HepG2 (cell line): ENCODE measurements at regions not wholly inside any gene's neighbourhood (a gene's known extent, or its start where the extent isn't known, plus 50 kb on each side); places are given as distances from the start of the nearest gene placed in this dataset.

Source experiments
- ATAC-seq: fragments of 200-7000 bp; cut with Tn5 transposase; 3 replicates; pipeline ENCODE4 v1.9.1; 2020; ENCODE audit warnings: mild to moderate bottlenecking, moderate library complexity
- BruUV-seq: library from RNA; stranded (reverse); fragments of 400-500 nt; replicated peaks from 2 replicates; lab custom pipeline; 2021; lab: Mats Ljungman, UMichigan
- CTCF ChIA-PET: fragments of 300-600 bp; formaldehyde crosslinking; extraction: SDS; loops from one replicate; lab custom pipeline; 2021; ENCODE audit warnings: low total read pairs, inconsistent platforms, low intra/inter-chr PET ratio; lab: Yijun Ruan, JAX
- POLR2A ChIA-PET: fragments of 350-600 bp; sonication (Branson Sonifier 250); formaldehyde crosslinking; loops from one replicate; lab custom pipeline; 2020; ENCODE audit warnings: antibody characterized with exemption, inconsistent platforms; lab: Yijun Ruan, JAX
- DNase-seq: peaks from one replicate; pipeline ENCODE4 v3.0.0-alpha.2; 2015; ENCODE audit warnings: low spot score
- FAIRE-seq: peaks from 3 replicates; lab custom pipeline; 2011; peaks lifted over from hg19 to GRCh38; lab: Jason Lieb, UNC
- H2AFZ ChIP-seq: one replicate; pipeline ENCODE4 v1.6.1; 2011; ENCODE audit warnings: low read length, inconsistent platforms
- H3K27ac ChIP-seq: fragments of 300-600 bp; 3 replicates; pipeline ENCODE4 v1.8.0; 2011; ENCODE audit warnings: mixed run types, mild to moderate bottlenecking, mixed read lengths, low read length, inconsistent platforms; ENCODE audit not compliant: insufficient read depth; ENCODE audit errors: extremely low read length
- H3K27me3 ChIP-seq, 2 experiments: fragments of 200-600 bp in 1 of 2; 2 replicates in 1 of 2; 3 replicates in 1 of 2; pipeline versions ENCODE4 v1.6.0 to v1.8.0; 2011; ENCODE audit warnings: low read length in 2 of 2, mild to moderate bottlenecking in 2 of 2, moderate library complexity in 2 of 2, inconsistent platforms in 1 of 2; ENCODE audit not compliant: insufficient read depth in 2 of 2, control insufficient read depth in 1 of 2
- H3K36me3 ChIP-seq, 2 experiments: fragments of 200-600 bp in 1 of 2; replicated peaks in 1 of 2; 2 replicates in 1 of 2; 3 replicates in 1 of 2; pipeline versions ENCODE4 v1.5.1 to v1.8.0; 2011; ENCODE audit warnings: low read length in 2 of 2, inconsistent platforms in 1 of 2; ENCODE audit not compliant: insufficient read depth in 2 of 2, control insufficient read depth in 1 of 2
- H3K4me1 ChIP-seq: 2 replicates; pipeline ENCODE4 v1.5.1; 2012; ENCODE audit warnings: low read length, inconsistent platforms; ENCODE audit not compliant: insufficient read depth
- H3K4me2 ChIP-seq: 2 replicates; pipeline ENCODE4 v1.6.0; 2011; ENCODE audit warnings: low read depth, low read length, inconsistent platforms
- H3K4me3 ChIP-seq, 3 experiments: fragments of 200-600 bp in 1 of 3; sonication (generic), shearing (Covaris generic) in 1 of 3; replicated peaks in 1 of 3; 2 replicates each; pipeline ENCODE4 v1.5.1; 2011 to 2016; ENCODE audit warnings: low read length in 3 of 3, inconsistent platforms in 2 of 3, low read depth in 2 of 3, mild to moderate bottlenecking in 2 of 3, control low read depth in 1 of 3, mixed read lengths in 1 of 3; ENCODE audit not compliant: insufficient read depth in 1 of 3
- H3K79me2 ChIP-seq: one replicate; pipeline ENCODE4 v1.6.1; 2011; ENCODE audit warnings: low read length, inconsistent platforms; ENCODE audit not compliant: insufficient read depth
- H3K9ac ChIP-seq: 2 replicates; pipeline ENCODE4 v1.6.0; 2011; ENCODE audit warnings: mild to moderate bottlenecking, low read depth, low read length, inconsistent platforms; ENCODE audit not compliant: insufficient read depth
- H3K9me3 ChIP-seq: 2 replicates; pipeline ENCODE4 v1.5.1; 2012; ENCODE audit warnings: mild to moderate bottlenecking, low read length
- H4K20me1 ChIP-seq: 2 replicates; pipeline ENCODE4 v1.6.0; 2011; ENCODE audit warnings: inconsistent platforms, mild to moderate bottlenecking, low read length, moderate library complexity; ENCODE audit not compliant: insufficient read depth
- AGO2 ChIP-seq: fragments of 200-400 bp; formaldehyde crosslinking; optimal IDR thresholded peaks from 2 replicates; pipeline ENCODE3; 2017; ENCODE audit warnings: mild to moderate bottlenecking, low read depth, low read length, moderate library complexity
- ARID4A ChIP-seq: sonication (generic); formaldehyde crosslinking; IDR thresholded peaks from 2 replicates; pipeline ENCODE4 v1.5.0; 2020; ENCODE audit warnings: mild to moderate bottlenecking, missing genetic modification reagents, borderline replicate concordance
- ELK4 ChIP-seq: sonication (generic); formaldehyde crosslinking; IDR thresholded peaks from 2 replicates; pipeline ENCODE4 v1.9.0; 2021; ENCODE audit warnings: missing genetic modification reagents, borderline replicate concordance
- FOXA1 ChIP-seq, 2 experiments: fragments of 450-650 bp in 1 of 2; sonication (generic) in 1 of 2; formaldehyde crosslinking in 1 of 2; IDR thresholded peaks; 2 replicates each; pipeline versions ENCODE4 v1.4.0 to v1.6.1; 2016 to 2020; ENCODE audit warnings: missing genetic modification reagents in 1 of 2
- KLF16 ChIP-seq, 2 experiments: sonication (generic) in 1 of 2; formaldehyde crosslinking in 1 of 2; IDR thresholded peaks; 2 replicates each; pipeline versions ENCODE4 v1.6.1 to v1.8.0; 2016 to 2023; ENCODE audit warnings: missing genetic modification reagents in 2 of 2, missing compliant biosample characterization in 1 of 2
- NCOA2 ChIP-seq: sonication (generic); formaldehyde crosslinking; IDR thresholded peaks from 2 replicates; pipeline ENCODE4 v1.8.0; 2022; ENCODE audit warnings: inconsistent platforms
- RBAK ChIP-seq: sonication (generic); formaldehyde crosslinking; IDR thresholded peaks from 2 replicates; pipeline ENCODE4 v1.5.1; 2020; ENCODE audit warnings: mild to moderate bottlenecking, missing genetic modification reagents
- SNAPC2 ChIP-seq: sonication (generic); formaldehyde crosslinking; IDR thresholded peaks from 2 replicates; pipeline ENCODE4 v1.8.1; 2022; ENCODE audit warnings: mild to moderate bottlenecking, missing genetic modification reagents
- ZNF44 ChIP-seq: sonication (generic); formaldehyde crosslinking; IDR thresholded peaks from 2 replicates; pipeline ENCODE4 v1.5.1; 2020; ENCODE audit warnings: mild to moderate bottlenecking, missing genetic modification reagents
- ZNF614 ChIP-seq: IDR thresholded peaks from 2 replicates; pipeline ENCODE4 v1.6.1; 2018; ENCODE audit warnings: missing biosample characterization, missing genetic modification reagents, inconsistent platforms, borderline replicate concordance
- ZSCAN30 ChIP-seq: sonication (generic); formaldehyde crosslinking; IDR thresholded peaks from 2 replicates; pipeline ENCODE4 v1.5.0; 2020; ENCODE audit warnings: mild to moderate bottlenecking, missing genetic modification reagents
- WGBS: methylation state at CpG from one replicate; pipeline ENCODE4 v1.1.6; 2017; ENCODE audit warnings: low lambda C conversion rate; 5-methylcytosine and 5-hydroxymethylcytosine counted together
- in situ Hi-C: cut with HindIII; loops from 2 replicates; pipeline ENCODE4 v1.10.0; 2017; ENCODE audit warnings: low pct_unique_long_range_greater_than_20kb; ENCODE audit not compliant: extremely low pct_ligation_motif_present
- intact Hi-C: fragments of 100-400 bp; cut with micrococcal nuclease; formaldehyde crosslinking; loops from one replicate; pipeline ENCODE4 v1.10.0; 2022; ENCODE audit not compliant: unreplicated experiment
- TF ChIP-seq, protein P1 (sequence below): sonication (generic); formaldehyde crosslinking; IDR thresholded peaks from 2 replicates; pipeline ENCODE4 v1.4.0; 2020; ENCODE audit warnings: mild to moderate bottlenecking, missing genetic modification reagents

DNA sequence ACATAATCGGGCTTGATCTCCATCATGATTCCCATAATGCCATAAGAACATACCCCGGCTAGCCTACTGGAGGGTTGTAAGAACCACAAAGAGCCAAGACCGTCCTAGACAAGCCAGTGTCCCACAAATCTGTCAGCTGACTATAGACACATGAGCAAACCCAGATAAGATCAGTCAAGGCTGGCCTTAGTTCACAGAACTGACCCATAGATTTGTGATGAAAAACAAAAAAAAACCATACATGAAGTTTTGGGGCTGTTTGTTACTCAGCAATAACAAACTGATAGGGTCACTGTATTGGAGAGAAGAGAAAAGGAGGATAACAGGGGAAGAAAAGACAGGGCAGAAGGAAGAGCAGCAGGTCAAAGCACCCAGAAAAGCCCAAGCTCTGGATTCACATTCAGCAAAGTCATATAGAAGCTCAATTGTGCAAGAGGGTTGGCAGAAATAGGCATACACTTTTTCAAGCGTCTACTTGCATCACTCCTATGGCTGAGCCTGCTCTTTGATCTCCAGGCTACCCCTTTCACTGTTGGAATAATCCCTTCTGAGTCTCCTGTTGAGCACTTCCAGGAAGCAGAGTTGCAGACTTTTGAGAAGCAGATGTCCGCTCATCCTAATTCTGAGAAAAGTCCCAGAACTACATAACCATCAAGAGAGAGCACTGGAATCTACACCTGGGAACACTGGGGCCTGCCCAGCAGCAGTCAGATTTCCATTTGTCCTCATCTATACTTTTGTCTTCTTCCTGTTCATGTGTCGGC, 122.0 kb upstream of the HABP2 start:
- FAIRE-seq = no peak
- 41% methylated on average over 6 of the region's 6 CpGs for WGBS

DNA sequence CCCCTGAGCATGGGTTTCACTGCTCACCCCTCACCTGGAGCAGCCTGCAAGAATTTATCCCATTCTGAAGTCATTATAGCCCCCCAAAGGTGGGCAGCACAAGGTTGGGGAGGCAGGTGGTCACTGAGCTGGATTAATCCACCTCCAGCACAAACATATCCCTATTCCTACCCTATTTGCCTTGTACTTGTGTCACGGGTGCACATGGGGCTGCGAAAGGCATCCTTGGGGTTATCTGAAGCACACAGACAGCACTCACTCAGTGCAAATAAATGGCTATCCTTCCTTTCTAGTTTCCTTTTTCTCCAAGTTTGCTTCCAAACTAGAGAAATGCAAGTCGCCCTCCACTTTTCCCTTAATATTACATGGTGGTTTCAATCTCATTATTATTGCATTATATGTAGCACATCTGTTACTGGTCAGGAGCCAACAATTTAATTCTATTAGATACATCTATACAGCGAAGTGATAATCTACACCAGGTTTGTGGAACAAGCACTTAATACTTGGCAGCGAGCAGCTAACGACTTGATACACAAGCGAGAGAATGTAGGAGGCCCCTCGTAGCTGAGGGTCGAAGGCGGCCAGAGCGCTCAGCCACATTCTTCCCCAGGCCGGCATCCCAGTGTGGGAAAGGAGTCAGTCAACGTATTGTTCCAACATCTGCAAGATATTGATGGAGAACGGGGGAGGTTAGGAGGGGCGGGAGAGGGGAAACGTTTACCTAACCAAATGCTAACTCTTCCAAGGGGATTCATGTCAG, 121.3 kb upstream of the HABP2 start:
- Histone ChIP-seq H3K4me2 (no peak overlapping the region), H3K9ac (no peak overlapping the region), H4K20me1 (no peaks in the 10 kb centered on the region), H3K9me3 (no peaks in the 10 kb centered on the region), H3K27ac (no peak overlapping the region), H3K27me3 (no peaks in the 10 kb centered on the region), H3K4me1 (peaks cover 9% of the 10 kb centered on the region; the same call in 1 of the 2 replicates), H3K4me3 (no peak overlapping the region), H3K36me3 (no peaks in the 10 kb centered on the region), H2AFZ (no peak overlapping the region), H3K79me2 (no peaks in the 10 kb centered on the region)
- 53% methylated on average over 16 of the region's 16 CpGs for WGBS
- ChIA-PET CTCF (no interaction called here), POLR2A (no interaction called here)
- no peak for DNase-seq
- BruUV-seq = no TSS peak
- FAIRE-seq = no peak
- no peak for ATAC-seq
- intact Hi-C loops (no loop called here), in situ Hi-C loops (no loop called here)
- TF ChIP-seq AGO2 (no peak), ELK4 (CRISPR knock-in tag) (no peak), ARID4A (CRISPR knock-in tag) (no peak), ZSCAN30 (CRISPR knock-in tag) (no peak), ZNF44 (no peak)
- TF ChIP-seq, protein P1, sequence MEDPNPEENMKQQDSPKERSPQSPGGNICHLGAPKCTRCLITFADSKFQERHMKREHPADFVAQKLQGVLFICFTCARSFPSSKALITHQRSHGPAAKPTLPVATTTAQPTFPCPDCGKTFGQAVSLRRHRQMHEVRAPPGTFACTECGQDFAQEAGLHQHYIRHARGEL = no peak

More for the DNA sequence above, 122.0 kb upstream of the HABP2 start:
- intact Hi-C loops = no loop called here
- Histone ChIP-seq H3K27me3 (no peaks in the 10 kb centered on the region), H3K4me1 (peaks cover 9% of the 10 kb centered on the region; the same call in 1 of the 2 replicates), H2AFZ (no peak overlapping the region)
- POLR2A ChIA-PET = no interaction called here
- no peak for DNase-seq
- TF ChIP-seq KLF16 (CRISPR knock-in tag; IDR thresholded peaks at IDR 0.05) = no peak
- TF ChIP-seq SNAPC2 = no peak
- TF ChIP-seq FOXA1 (IDR thresholded peaks at IDR 0.05) = no peak
- TF ChIP-seq FOXA1 (CRISPR knock-in tag; IDR thresholded peaks at IDR 0.05) = no peak
- 0 out of 2 replicates have a peak, but pooled peaks have one; percentile 46 for TF ChIP-seq RBAK (CRISPR knock-in tag)
- no peak for TF ChIP-seq NCOA2 (CRISPR knock-in tag)
- no peak for TF ChIP-seq ZNF614 (CRISPR knock-in tag)
- TF ChIP-seq, all 625 proteins: peak for 1
- Histone ChIP-seq H3K9me3 (no peaks in the 10 kb centered on the region), H3K9ac (no peak overlapping the region), H3K27ac (no peak overlapping the region), H3K4me2 (no peak overlapping the region), H3K79me2 (no peaks in the 10 kb centered on the region), H3K4me3 (no peak overlapping the region), H3K36me3 (no peaks in the 10 kb centered on the region), H4K20me1 (no peaks in the 10 kb centered on the region)
- no peak for ATAC-seq
- no TSS peak for BruUV-seq
- CTCF ChIA-PET = no interaction called here
- in situ Hi-C loops = no loop called here
